Skeletal muscle satellite cell (primary cell): ENCODE measurements at regions not wholly inside any gene's neighbourhood (a gene's known extent, or its start where the extent isn't known, plus 50 kb on each side); places are given as distances from the start of the nearest gene placed in this dataset.
A peak's percentile ranks its signal among the peaks of the same experiment; 100 is the strongest.

ENCODE experiments used
- H3K27me3 ChIP-seq: 2 replicates; pipeline ENCODE4 v1.7.0; 2013; ENCODE audit warnings: low read length; ENCODE audit not compliant: control insufficient read depth, insufficient read depth
- H3K36me3 ChIP-seq: 2 replicates; pipeline ENCODE4 v1.7.0; 2013; ENCODE audit warnings: mild to moderate bottlenecking, control low read depth, low read length; ENCODE audit not compliant: insufficient read depth
- H3K4me1 ChIP-seq: 2 replicates; pipeline ENCODE4 v1.7.0; 2013; ENCODE audit warnings: low read length; ENCODE audit not compliant: control insufficient read depth, insufficient read depth
- H3K4me2 ChIP-seq: 2 replicates; pipeline ENCODE4 v1.7.0; 2013; ENCODE audit warnings: mild to moderate bottlenecking, low read length
- H3K4me3 ChIP-seq: 2 replicates; pipeline ENCODE4 v1.7.0; 2013; ENCODE audit warnings: low read length
- H3K9ac ChIP-seq: 2 replicates; pipeline ENCODE4 v1.7.0; 2013; ENCODE audit warnings: mild to moderate bottlenecking, low read depth, low read length, moderate library complexity
- H3K9me3 ChIP-seq: replicated peaks from 2 replicates; pipeline ENCODE4 v1.7.0; 2013; ENCODE audit warnings: mild to moderate bottlenecking, control low read depth, low read length

GRCh38 chr10:10865913-10866312, 151.8 kb upstream of the CELF2 start:
- Histone ChIP-seq H3K9ac (no peak overlapping the region), H3K4me2 (no peak overlapping the region), H3K4me1 (peaks cover 4% of the 10 kb centered on the region), H3K27me3 (no peaks in the 10 kb centered on the region), H3K9me3 (no peaks in the 10 kb centered on the region), H3K4me3 (no peak overlapping the region), H3K36me3 (no peaks in the 10 kb centered on the region)

- Histone ChIP-seq H3K9ac (no peak overlapping the region), H3K4me1 (peaks cover 21% of the 10 kb centered on the region), H3K36me3 (no peaks in the 10 kb centered on the region), H3K9me3 (no peaks in the 10 kb centered on the region), H3K4me2 (no peak overlapping the region), H3K4me3 (no peak overlapping the region), H3K27me3 (no peaks in the 10 kb centered on the region)
These were observed 148.1 kb upstream of the CELF2 start for GRCh38 chr10:10869592-10869991.

GRCh38 chr10:10870523-10871241, 147.0 kb upstream of the CELF2 start:
- Histone ChIP-seq H3K4me1 (peaks cover 18% of the 10 kb centered on the region), H3K9me3 (no peaks in the 10 kb centered on the region), H3K4me3 (no peak overlapping the region), H3K9ac (no peak overlapping the region), H3K36me3 (no peaks in the 10 kb centered on the region), H3K27me3 (no peaks in the 10 kb centered on the region), H3K4me2 (no peak overlapping the region)

DNA sequence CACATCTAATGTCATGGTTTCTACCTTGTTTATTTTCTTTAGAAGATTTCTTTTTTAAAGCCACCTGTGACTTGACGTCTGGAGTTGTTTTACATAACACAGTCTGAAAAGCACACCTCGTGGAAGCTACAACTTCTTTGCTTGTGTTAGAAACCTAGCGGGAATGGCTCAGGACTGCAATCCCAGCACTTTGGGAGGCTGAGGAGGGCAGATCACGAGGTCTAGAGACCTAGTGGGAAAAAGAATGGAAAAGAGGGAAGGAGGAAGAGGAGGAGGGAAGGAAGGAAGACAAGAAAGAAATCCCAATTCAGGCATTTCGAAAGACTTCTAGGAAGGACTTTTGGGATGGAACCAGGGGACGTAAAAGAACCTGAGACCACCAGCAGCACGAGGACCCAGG, 146.3 kb upstream of the CELF2 start:
- H3K27me3 ChIP-seq = no peaks in the 10 kb centered on the region
- H3K4me2 ChIP-seq = no peak overlapping the region
- no peak overlapping the region for H3K4me3 ChIP-seq
- H3K36me3 ChIP-seq = no peaks in the 10 kb centered on the region
- H3K9ac ChIP-seq = peak overlapping the region; percentile 57
- H3K4me1 ChIP-seq = peaks cover 18% of the 10 kb centered on the region
- H3K9me3 ChIP-seq = no peaks in the 10 kb centered on the region

- Histone ChIP-seq H3K36me3 (no peaks in the 10 kb centered on the region), H3K4me2 (peak overlapping the region; percentile 58), H3K4me3 (peak overlapping the region; percentile 34), H3K9me3 (no peaks in the 10 kb centered on the region), H3K27me3 (no peaks in the 10 kb centered on the region), H3K9ac (peak overlapping the region; percentile 78), H3K4me1 (peaks cover 18% of the 10 kb centered on the region)
These were observed 145.5 kb upstream of the CELF2 start for GRCh38 chr10:10872035-10872673.

- peak overlapping the region; percentile 34 for H3K4me3 ChIP-seq
- no peaks in the 10 kb centered on the region for H3K36me3 ChIP-seq
- peak overlapping the region; percentile 58 for H3K4me2 ChIP-seq
- H3K4me1 ChIP-seq = peaks cover 18% of the 10 kb centered on the region
- H3K9me3 ChIP-seq = no peaks in the 10 kb centered on the region
- H3K27me3 ChIP-seq = no peaks in the 10 kb centered on the region
- H3K9ac ChIP-seq = peak overlapping the region; percentile 78
These were observed 144.9 kb upstream of the CELF2 start for GRCh38 chr10:10872764-10873163.

GRCh38 chr10:10873289-10873688, 144.4 kb upstream of the CELF2 start:
- Histone ChIP-seq H3K9ac (peak overlapping the region; percentile 78), H3K9me3 (no peaks in the 10 kb centered on the region), H3K4me3 (no peak overlapping the region), H3K27me3 (no peaks in the 10 kb centered on the region), H3K4me1 (peaks cover 18% of the 10 kb centered on the region), H3K36me3 (no peaks in the 10 kb centered on the region), H3K4me2 (no peak overlapping the region)

DNA sequence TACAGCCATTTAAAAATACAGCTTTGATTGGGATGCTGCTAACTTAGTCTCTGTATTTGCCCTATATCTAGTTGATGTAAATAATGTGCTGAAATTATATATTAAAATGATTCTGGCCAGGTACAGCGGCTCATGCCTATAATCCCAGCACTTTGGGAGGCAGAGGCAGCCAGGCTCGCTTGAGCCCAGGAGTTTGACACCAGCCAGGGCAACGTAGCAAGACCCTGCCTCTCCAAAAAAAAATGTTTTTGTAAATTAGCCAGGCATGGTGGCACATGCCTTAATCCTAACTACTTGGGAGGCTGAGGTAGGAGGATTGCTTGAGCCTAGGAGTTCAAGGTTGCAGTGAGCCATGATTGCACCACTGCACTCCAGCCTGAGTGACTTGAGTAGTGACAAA, 143.8 kb upstream of the CELF2 start:
- no peak overlapping the region for H3K4me2 ChIP-seq
- no peaks in the 10 kb centered on the region for H3K27me3 ChIP-seq
- H3K36me3 ChIP-seq = no peaks in the 10 kb centered on the region
- no peaks in the 10 kb centered on the region for H3K9me3 ChIP-seq
- H3K4me1 ChIP-seq = peaks cover 18% of the 10 kb centered on the region
- no peak overlapping the region for H3K4me3 ChIP-seq
- no peak overlapping the region for H3K9ac ChIP-seq

DNA sequence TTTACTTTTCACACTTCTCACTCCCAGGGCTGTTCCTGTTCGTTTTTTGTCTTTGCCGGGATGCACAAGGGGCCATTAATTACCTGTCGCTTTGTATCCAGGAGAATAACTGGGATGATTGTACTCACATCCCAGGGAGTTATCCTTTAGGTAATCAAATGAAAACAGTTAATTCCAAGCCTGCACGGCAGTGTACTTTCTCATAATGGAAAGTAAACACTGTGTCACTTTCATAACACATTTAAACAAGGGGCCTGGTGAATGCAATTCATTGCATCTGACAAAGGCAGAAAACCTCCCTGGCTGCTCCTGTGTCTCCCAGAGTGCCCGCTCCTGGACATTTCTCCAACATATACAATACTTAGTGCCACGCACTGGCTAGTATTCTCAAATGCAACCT, 138.7 kb upstream of the CELF2 start:
- Histone ChIP-seq H3K27me3 (no peaks in the 10 kb centered on the region), H3K4me1 (no peaks in the 10 kb centered on the region), H3K9me3 (no peaks in the 10 kb centered on the region), H3K9ac (no peak overlapping the region), H3K4me2 (no peak overlapping the region), H3K36me3 (no peaks in the 10 kb centered on the region), H3K4me3 (no peak overlapping the region)

DNA sequence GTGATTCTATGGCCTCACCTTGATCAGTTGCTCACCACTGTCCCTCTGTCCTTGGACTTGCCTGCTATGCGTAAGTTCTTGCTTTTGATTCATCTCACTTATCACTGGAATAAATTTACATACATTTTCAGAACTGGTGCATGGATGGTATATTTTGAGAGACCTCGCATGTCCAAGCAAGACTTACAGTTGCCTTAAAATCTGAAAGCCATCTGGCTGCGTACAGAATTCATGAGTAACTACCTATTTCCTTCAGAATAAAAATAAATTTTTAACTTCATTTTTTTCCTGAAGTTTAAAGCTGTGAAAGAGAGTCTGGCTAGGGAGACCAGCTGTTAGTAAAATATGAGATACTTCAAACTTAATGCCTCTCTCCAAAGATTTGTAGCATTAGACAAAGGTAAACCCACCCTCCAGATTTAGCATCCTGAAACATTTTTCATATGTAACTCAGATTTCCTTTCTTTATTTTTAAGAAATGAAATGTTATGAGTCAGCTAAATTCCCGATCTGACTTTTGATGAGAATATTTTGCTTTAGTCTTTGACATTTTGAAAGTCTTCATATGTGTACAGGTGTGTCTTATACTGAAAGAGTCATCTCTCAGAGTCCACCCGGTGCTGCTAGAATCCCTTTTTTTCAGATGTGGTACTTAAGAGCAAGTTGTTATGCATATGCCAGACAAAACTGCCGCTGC, 136.4 kb upstream of the CELF2 start:
- no peak overlapping the region for H3K4me2 ChIP-seq
- H3K4me1 ChIP-seq = no peaks in the 10 kb centered on the region
- no peaks in the 10 kb centered on the region for H3K27me3 ChIP-seq
- no peaks in the 10 kb centered on the region for H3K9me3 ChIP-seq
- H3K9ac ChIP-seq = no peak overlapping the region
- no peaks in the 10 kb centered on the region for H3K36me3 ChIP-seq
- no peak overlapping the region for H3K4me3 ChIP-seq

DNA sequence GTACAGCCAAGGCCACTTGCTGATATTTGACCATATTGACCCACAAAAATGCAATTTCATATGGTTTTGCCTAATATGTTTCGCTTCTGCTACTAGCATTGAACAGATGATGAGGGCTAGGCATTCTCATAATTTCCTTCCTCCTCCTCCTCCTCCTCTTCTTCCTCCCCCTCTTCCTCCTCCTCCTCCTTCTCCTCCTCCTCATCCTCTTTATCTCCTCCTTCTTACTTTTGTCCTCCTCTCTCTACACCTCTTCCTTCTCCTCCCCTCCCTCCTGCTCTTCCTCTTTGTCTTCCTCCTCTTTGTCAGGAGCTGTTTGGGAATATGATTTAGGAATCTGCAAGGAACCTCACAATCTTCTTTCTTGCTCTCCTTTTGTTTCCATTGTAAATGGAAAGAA, 133.9 kb upstream of the CELF2 start:
- Histone ChIP-seq H3K4me2 (no peak overlapping the region), H3K27me3 (no peaks in the 10 kb centered on the region), H3K36me3 (no peaks in the 10 kb centered on the region), H3K9me3 (no peaks in the 10 kb centered on the region), H3K9ac (no peak overlapping the region), H3K4me1 (no peaks in the 10 kb centered on the region), H3K4me3 (no peak overlapping the region)
